ENCODE measurements at regions not wholly inside any gene's neighbourhood (a gene's known extent, or its start where the extent isn't known, plus 50 kb on each side); places are given as distances from the start of the nearest gene placed in this dataset.

- no peak for DNase-seq (ENCODE audit: low spot score in 2 of 2)
- Mint-ChIP-seq H3K27ac (no peak overlapping the region), H3K9me3 (peaks cover 3% of the 10 kb centered on the region), H3K36me3 (no peaks in the 10 kb centered on the region), H3K4me3 (no peak overlapping the region), H3K4me1 (no peaks in the 10 kb centered on the region)
- no peak for ATAC-seq
Measured at GRCh38 chr12:72082986-72083820, 144.6 kb downstream of the TPH2 start.

DNA sequence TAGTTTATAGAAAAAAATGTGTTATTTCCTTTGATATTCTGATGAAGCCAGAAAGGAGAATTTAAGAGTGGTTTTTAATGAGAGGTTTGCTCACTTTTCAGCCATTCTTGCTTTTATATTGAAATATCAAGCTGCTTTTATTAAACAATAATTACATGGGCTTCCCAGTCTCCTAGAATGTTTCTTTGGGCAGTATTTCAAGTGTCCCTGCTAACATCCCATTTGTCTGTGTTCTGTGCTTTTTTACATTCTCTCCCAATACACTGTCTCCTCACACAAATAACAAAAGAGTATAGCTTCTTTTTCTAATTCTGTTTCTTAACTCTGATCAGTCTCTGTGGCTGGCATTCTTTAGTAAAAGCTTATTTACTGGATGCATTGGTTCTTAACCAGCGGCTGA, 145.4 kb downstream of the TPH2 start:
- no peak overlapping the region for H3K27ac Mint-ChIP-seq
- H3K9me3 Mint-ChIP-seq: peaks cover 3% of the 10 kb centered on the region
- H3K4me1 Mint-ChIP-seq: no peaks in the 10 kb centered on the region
- DNase-seq (ENCODE audit: low spot score in 2 of 2) (no peak), ATAC-seq (no peak)
- no peak overlapping the region for H3K4me3 Mint-ChIP-seq
- no peaks in the 10 kb centered on the region for H3K36me3 Mint-ChIP-seq

- ATAC-seq (no peak), DNase-seq (ENCODE audit: low spot score in 2 of 2) (no peak)
- no peaks in the 10 kb centered on the region for H3K36me3 Mint-ChIP-seq
- no peaks in the 10 kb centered on the region for H3K4me1 Mint-ChIP-seq
- no peak overlapping the region for H3K4me3 Mint-ChIP-seq
- no peaks in the 10 kb centered on the region for H3K9me3 Mint-ChIP-seq
- no peak overlapping the region for H3K27ac Mint-ChIP-seq
Measured at GRCh38 chr12:72084880-72085279, 146.2 kb downstream of the TPH2 start.

GRCh38 chr12:72089678-72090077, 151.0 kb downstream of the TPH2 start:
- Mint-ChIP-seq H3K4me3 (no peak overlapping the region), H3K9me3 (peaks cover 8% of the 10 kb centered on the region), H3K36me3 (no peaks in the 10 kb centered on the region), H3K27ac (no peak overlapping the region), H3K4me1 (no peaks in the 10 kb centered on the region)
- DNase-seq (ENCODE audit: low spot score in 2 of 2): no peak
- no peak for ATAC-seq

DNA sequence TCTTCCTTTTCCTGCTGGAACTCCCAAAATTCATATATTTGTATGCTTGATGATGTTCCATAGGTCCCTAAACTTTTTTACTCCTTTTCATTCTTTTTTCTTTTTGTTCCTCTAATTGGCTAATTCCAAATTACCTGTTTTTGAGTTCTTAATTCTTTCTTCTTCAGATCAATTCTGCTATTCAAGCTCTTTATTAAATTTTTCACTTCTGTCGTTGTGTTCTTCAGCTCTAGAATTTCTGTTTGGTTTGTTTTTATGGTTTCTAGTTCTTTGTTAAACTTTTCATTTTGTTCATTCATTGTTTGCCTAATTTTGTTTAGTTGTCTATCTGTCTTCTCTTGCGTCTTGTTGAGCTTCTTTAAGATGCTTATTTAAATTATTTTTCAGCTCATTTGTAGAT, 154.8 kb downstream of the TPH2 start:
- H3K27ac Mint-ChIP-seq: no peak overlapping the region
- ATAC-seq (no peak), DNase-seq (ENCODE audit: low spot score in 2 of 2) (no peak)
- no peak overlapping the region for H3K4me3 Mint-ChIP-seq
- no peaks in the 10 kb centered on the region for H3K36me3 Mint-ChIP-seq
- H3K9me3 Mint-ChIP-seq: peaks cover 8% of the 10 kb centered on the region
- no peaks in the 10 kb centered on the region for H3K4me1 Mint-ChIP-seq

- no peak for ATAC-seq
- Mint-ChIP-seq H3K36me3 (no peaks in the 10 kb centered on the region), H3K4me1 (no peaks in the 10 kb centered on the region), H3K27ac (no peak overlapping the region), H3K9me3 (peaks cover 8% of the 10 kb centered on the region), H3K4me3 (no peak overlapping the region)
- no peak for DNase-seq (ENCODE audit: low spot score in 2 of 2)
Measured at GRCh38 chr12:72093930-72094329, 155.3 kb downstream of the TPH2 start.

DNA sequence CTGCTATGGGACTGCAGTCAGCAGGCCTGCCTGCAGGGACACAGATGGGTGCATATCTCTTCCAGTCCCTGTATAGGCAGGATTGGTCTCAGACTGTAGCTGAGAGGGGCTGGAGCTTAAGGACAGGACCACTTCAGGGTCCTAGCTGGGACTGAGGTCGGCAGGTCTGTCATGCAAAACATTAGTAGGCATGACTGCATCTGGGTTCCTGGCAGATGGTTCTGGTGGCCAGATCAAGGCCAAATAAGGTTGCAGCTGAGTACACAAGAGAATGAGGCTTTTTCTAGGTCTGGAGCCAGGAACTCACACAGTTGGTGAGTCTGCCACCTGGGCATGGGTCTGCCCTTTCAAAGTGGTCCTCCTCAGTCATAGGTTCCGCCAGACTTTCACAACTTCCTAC, 155.8 kb downstream of the TPH2 start:
- no peaks in the 10 kb centered on the region for H3K36me3 Mint-ChIP-seq
- H3K9me3 Mint-ChIP-seq: peaks cover 8% of the 10 kb centered on the region
- no peak overlapping the region for H3K27ac Mint-ChIP-seq
- no peaks in the 10 kb centered on the region for H3K4me1 Mint-ChIP-seq
- DNase-seq (ENCODE audit: low spot score in 2 of 2) (no peak), ATAC-seq (no peak)
- no peak overlapping the region for H3K4me3 Mint-ChIP-seq

GRCh38 chr12:72095025-72095424, 156.4 kb downstream of the TPH2 start:
- H3K4me1 Mint-ChIP-seq: no peaks in the 10 kb centered on the region
- H3K36me3 Mint-ChIP-seq: no peaks in the 10 kb centered on the region
- H3K9me3 Mint-ChIP-seq: peaks cover 8% of the 10 kb centered on the region
- DNase-seq (ENCODE audit: low spot score in 2 of 2) (no peak), ATAC-seq (no peak)
- no peak overlapping the region for H3K27ac Mint-ChIP-seq
- H3K4me3 Mint-ChIP-seq: no peak overlapping the region

DNA sequence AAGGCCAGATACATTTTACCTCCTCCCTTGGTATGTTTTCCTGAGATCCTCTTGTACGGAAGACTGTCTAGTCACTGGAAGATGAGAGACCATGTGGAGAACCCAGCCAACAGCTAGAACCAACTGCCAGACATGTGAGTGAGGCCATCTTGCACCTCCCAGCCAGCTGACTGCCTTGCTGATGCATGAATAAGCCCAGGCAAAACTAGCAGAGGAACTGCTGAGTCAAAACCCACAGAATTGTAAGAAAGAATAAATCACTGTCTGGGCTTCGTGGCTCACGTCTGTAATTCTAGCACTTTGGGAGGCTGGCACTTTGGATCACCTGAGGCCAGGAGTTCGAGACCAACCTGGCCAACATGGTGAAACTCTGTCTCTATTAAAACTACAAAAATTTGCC, 160.0 kb downstream of the TPH2 start:
- no peak for DNase-seq (ENCODE audit: low spot score in 2 of 2)
- Mint-ChIP-seq H3K9me3 (peaks cover 3% of the 10 kb centered on the region), H3K27ac (no peak overlapping the region)

DNA sequence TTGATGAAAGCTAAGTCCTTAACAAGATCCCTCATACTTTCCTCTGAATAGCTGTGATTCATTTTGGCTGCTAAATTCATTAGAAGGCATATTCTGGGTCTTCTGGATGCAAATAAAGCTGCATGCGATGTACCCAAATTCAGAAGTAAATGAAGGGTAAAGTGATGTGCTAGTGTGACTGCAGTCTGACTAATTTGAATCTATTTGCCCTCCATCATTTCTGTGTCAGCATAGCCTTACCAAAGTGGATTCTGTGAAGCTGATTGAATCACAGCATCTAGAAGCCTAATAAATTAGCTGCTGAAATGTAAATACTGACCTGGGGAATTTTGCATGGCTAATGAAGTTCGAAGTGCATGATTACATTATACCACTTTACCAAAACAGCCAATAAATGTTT, 162.2 kb downstream of the TPH2 start:
- Mint-ChIP-seq H3K4me3 (no peak overlapping the region), H3K27ac (no peak overlapping the region), H3K9me3 (peaks cover 3% of the 10 kb centered on the region), H3K36me3 (no peaks in the 10 kb centered on the region), H3K4me1 (no peaks in the 10 kb centered on the region)
- DNase-seq (ENCODE audit: low spot score in 2 of 2) (no peak), ATAC-seq (no peak)

More for the DNA sequence above, 160.0 kb downstream of the TPH2 start:
- Mint-ChIP-seq H3K4me3 (no peak overlapping the region), H3K4me1 (no peaks in the 10 kb centered on the region), H3K36me3 (no peaks in the 10 kb centered on the region)
- ATAC-seq: no peak

DNA sequence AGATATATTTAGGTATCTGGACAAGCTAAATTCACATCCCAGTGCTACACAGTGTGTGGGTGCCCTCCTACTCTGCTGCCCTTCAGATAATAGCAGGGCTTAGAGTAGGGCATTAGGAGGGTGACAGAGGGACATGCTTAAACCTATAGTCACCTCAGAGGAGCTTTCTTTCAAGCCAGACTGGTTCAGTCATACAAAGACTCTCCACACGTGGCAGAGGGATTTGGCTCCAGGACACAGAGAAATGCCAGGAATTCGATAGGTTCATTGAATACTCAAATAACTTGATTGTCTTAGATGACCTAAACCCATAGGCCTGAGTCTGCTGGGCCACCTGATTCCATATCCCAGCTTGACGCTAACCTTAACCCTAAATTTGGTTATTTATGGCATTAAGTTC, 163.5 kb downstream of the TPH2 start:
- no peaks in the 10 kb centered on the region for H3K4me1 Mint-ChIP-seq
- H3K9me3 Mint-ChIP-seq: peaks cover 3% of the 10 kb centered on the region
- no peak for DNase-seq (ENCODE audit: low spot score in 2 of 2)
- H3K36me3 Mint-ChIP-seq: no peaks in the 10 kb centered on the region
- no peak for ATAC-seq
- no peak overlapping the region for H3K27ac Mint-ChIP-seq
- no peak overlapping the region for H3K4me3 Mint-ChIP-seq

DNA sequence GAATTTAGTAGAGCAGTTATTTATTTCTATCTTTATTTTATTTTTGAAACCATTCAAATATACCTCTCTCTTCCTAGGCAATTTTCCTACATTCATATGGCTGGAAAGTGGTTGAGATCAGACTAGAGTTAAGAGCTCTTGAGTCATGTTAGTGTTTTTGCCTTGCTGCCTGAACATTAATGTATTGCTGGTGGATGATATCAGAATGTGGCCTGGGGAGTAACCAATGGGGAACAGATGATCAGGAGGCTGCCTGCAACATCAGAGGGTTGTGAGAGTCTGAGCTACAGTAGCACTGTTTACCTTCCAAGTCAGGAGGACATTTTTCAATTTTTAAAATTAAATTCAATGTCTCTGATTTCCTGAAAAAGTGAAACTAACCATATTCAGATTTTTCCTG, 166.3 kb upstream of the TRHDE start:
- peaks cover 3% of the 10 kb centered on the region for H3K9me3 Mint-ChIP-seq
- H3K36me3 Mint-ChIP-seq: no peaks in the 10 kb centered on the region
- ATAC-seq: no peak
- H3K4me1 Mint-ChIP-seq: no peaks in the 10 kb centered on the region
- H3K27ac Mint-ChIP-seq: no peak overlapping the region
- DNase-seq (ENCODE audit: low spot score in 2 of 2): no peak
- H3K4me3 Mint-ChIP-seq: no peak overlapping the region

DNA sequence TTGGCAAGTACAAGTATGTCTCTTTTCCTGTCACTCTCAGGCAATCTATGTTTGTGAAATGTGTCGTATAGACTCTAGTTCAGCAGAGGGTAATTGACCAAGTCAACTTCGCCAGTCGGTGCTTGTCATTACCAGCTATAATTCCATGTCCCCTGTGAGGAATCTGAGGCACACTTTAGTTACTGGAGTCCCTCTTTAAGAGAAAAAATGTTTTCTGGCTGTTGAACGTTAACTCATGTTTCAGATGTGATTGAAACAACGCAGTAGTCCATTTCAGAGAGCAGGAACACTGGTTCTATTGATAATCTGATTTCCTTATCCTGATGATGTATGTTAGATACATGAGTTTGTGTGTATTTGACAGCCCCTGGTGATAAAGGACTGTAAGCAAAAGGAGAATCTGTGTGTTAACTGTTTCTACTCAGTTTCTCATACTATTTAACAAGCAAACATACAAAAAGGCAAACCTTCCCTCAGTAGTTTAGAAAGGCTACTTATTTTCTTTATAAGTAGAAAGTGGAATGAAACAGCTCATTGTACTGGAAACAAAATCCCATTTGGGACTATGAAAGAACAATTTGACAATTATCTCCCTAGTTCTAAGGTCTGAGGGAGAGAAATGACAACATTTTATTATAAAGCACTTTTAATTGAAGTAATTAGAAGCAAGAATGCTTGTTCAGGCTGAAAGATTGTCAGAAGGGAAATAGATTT, 161.1 kb upstream of the TRHDE start:
- Mint-ChIP-seq H3K4me3 (no peak overlapping the region), H3K36me3 (no peaks in the 10 kb centered on the region), H3K9me3 (peaks cover 3% of the 10 kb centered on the region), H3K4me1 (no peaks in the 10 kb centered on the region), H3K27ac (no peak overlapping the region)
- no peak for ATAC-seq
- DNase-seq (ENCODE audit: low spot score in 2 of 2): no peak

DNA sequence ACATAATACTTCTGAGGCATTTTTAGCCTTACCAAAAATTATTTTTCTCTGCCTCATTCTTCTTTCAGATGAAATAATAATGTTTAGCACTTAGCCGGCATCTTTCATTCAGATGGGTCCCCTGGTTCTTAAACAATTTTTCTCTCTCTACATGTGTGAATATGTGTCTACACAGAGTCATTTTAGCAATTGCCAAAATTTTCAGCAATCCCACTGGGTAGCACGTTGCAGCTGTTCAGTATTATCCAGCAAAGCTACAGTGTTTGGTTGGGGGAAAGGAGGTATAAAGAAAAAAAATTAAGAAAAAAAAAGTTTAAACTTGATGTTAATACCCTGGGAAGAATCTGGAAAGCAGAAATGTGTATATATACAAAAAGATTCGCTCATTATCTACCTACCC, 160.5 kb upstream of the TRHDE start:
- ATAC-seq: no peak
- no peak overlapping the region for H3K27ac Mint-ChIP-seq
- H3K4me1 Mint-ChIP-seq: no peaks in the 10 kb centered on the region
- H3K9me3 Mint-ChIP-seq: peaks cover 3% of the 10 kb centered on the region
- no peak overlapping the region for H3K4me3 Mint-ChIP-seq
- DNase-seq (ENCODE audit: low spot score in 2 of 2): no peak
- no peaks in the 10 kb centered on the region for H3K36me3 Mint-ChIP-seq

GRCh38 chr12:72133497-72134055, 138.6 kb upstream of the TRHDE start:
- DNase-seq (ENCODE audit: low spot score in 2 of 2) (no peak), ATAC-seq (peak; percentile 31)
- Mint-ChIP-seq H3K36me3 (no peaks in the 10 kb centered on the region), H3K9me3 (peaks cover 7% of the 10 kb centered on the region), H3K4me1 (no peaks in the 10 kb centered on the region), H3K4me3 (no peak overlapping the region), H3K27ac (no peak overlapping the region)

All from stimulated activated effector memory CD8-positive, alpha-beta T cell treated with anti-CD3 and anti-CD28 coated beads, Interleukin-12 subunit alpha, Interleukin-12 subunit beta, amount 100 ng/mL, for 72 hours (primary cell).